SJSA1 (cell line): ENCODE measurements at regions not wholly inside any gene's neighbourhood (a gene's known extent, or its start where the extent isn't known, plus 50 kb on each side); places are given as distances from the start of the nearest gene placed in this dataset.

Experiments
- DNase-seq, 2 experiments: peaks; one replicate each; pipeline ENCODE4 v3.0.0-alpha.2; 2015 to 2020; ENCODE audit warnings: low spot score in 2 of 2, low read depth in 1 of 2
- H3K27ac ChIP-seq: fragments of 250-450 bp; sonication (Bioruptor Pico); 2 replicates; pipeline ENCODE4 v1.5.1; 2020; ENCODE audit warnings: mild to moderate bottlenecking, moderate library complexity
- H3K27me3 ChIP-seq: fragments of 250-450 bp; sonication (Bioruptor Pico); replicated peaks from 2 replicates; pipeline ENCODE4 v1.5.1; 2020; ENCODE audit warnings: mild to moderate bottlenecking, moderate library complexity
- H3K36me3 ChIP-seq: fragments of 250-450 bp; sonication (Bioruptor Pico); 2 replicates; pipeline ENCODE4 v1.5.1; 2020; ENCODE audit warnings: mild to moderate bottlenecking
- H3K4me1 ChIP-seq: fragments of 250-450 bp; sonication (Bioruptor Pico); replicated peaks from 2 replicates; pipeline ENCODE4 v1.6.1; 2021; ENCODE audit warnings: mild to moderate bottlenecking
- H3K4me3 ChIP-seq: fragments of 250-450 bp; sonication (Bioruptor Pico); 2 replicates; pipeline ENCODE4 v1.5.1; 2020; ENCODE audit warnings: mild to moderate bottlenecking
- H3K9me3 ChIP-seq: fragments of 250-450 bp; sonication (Bioruptor Pico); replicated peaks from 2 replicates; pipeline ENCODE4 v1.5.1; 2020; ENCODE audit warnings: mild to moderate bottlenecking

DNA sequence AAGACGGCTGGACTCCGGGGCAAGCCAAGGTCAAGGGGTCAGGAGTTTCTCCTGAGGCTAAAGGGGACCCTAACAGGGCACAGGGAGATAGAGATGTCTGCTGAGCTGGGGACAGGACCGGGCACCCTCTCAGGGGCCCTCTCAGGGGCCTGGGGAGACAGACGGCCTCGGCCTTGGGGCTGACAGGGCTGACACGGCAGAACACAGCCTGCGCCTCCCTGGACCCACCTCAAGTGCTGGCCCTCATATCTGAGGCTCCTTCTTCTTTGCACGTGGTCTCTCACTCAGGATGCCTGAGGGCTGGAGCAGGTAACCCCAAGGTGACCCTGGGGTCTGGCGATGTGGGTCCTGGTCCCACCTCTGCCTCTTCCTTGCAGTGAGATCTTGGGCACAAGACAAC lies 186.9 kb upstream of the TNRC6C start:
- H3K4me3 ChIP-seq, result no peak overlapping the region
- no peak overlapping the region for H3K27ac ChIP-seq
- H3K36me3 ChIP-seq, result no peaks in the 10 kb centered on the region
- H3K27me3 ChIP-seq, result peaks cover 10% of the 10 kb centered on the region
- no peaks in the 10 kb centered on the region for H3K9me3 ChIP-seq
- DNase-seq, result no peak
- H3K4me1 ChIP-seq, result no peaks in the 10 kb centered on the region

- no peak overlapping the region for H3K27ac ChIP-seq
- no peak overlapping the region for H3K4me3 ChIP-seq
- peaks cover 9% of the 10 kb centered on the region for H3K27me3 ChIP-seq
- no peaks in the 10 kb centered on the region for H3K4me1 ChIP-seq
- no peak for DNase-seq
- H3K36me3 ChIP-seq, result no peaks in the 10 kb centered on the region
- H3K9me3 ChIP-seq, result no peaks in the 10 kb centered on the region
Measured at GRCh38 chr17:77771998-77772397, 186.5 kb upstream of the TNRC6C start.

DNA sequence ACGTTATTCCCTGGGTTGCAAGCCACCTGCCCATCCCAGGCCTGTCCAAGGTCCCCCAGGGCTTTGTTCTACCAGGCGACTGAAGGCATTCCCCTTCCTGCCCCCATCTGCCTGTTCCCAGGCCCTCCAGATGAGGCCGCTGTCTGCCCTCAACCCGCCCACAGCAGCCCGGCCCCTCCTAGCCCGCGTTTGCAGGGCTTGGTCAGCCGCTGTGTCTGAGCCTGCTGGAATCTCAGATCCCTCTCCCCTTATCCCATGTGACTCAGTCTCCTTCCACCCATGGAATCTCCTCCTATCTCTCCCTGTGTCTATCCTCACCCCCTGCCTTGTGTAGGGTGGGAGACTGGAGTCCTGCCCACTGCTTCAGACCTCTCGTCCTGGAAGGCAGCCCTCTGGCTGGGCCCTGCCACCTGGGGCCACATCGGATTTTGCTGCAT lies 186.0 kb upstream of the TNRC6C start:
- Histone ChIP-seq H3K36me3 (no peaks in the 10 kb centered on the region), H3K4me1 (no peaks in the 10 kb centered on the region), H3K9me3 (no peaks in the 10 kb centered on the region), H3K4me3 (no peak overlapping the region), H3K27me3 (peaks cover 5% of the 10 kb centered on the region; the same call in 1 of the 2 replicates), H3K27ac (no peak overlapping the region)
- peak in 1 of 2 experiments; percentile 16 for DNase-seq

GRCh38 chr17:77772899-77773358 lies 185.6 kb upstream of the TNRC6C start:
- no peak for DNase-seq
- H3K27ac ChIP-seq, result no peak overlapping the region

GRCh38 chr17:77774182-77774581 lies 184.3 kb upstream of the TNRC6C start:
- Histone ChIP-seq H3K4me1 (no peaks in the 10 kb centered on the region), H3K36me3 (no peaks in the 10 kb centered on the region), H3K27me3 (no peaks in the 10 kb centered on the region), H3K27ac (no peak overlapping the region), H3K4me3 (no peak overlapping the region), H3K9me3 (no peaks in the 10 kb centered on the region)
- no peak for DNase-seq

More at GRCh38 chr17:77772899-77773358, 185.6 kb upstream of the TNRC6C start:
- Histone ChIP-seq H3K27me3 (peaks cover under 1% of the 10 kb centered on the region; the same call in 1 of the 2 replicates), H3K9me3 (no peaks in the 10 kb centered on the region), H3K4me1 (no peaks in the 10 kb centered on the region), H3K36me3 (no peaks in the 10 kb centered on the region), H3K4me3 (no peak overlapping the region)

DNA sequence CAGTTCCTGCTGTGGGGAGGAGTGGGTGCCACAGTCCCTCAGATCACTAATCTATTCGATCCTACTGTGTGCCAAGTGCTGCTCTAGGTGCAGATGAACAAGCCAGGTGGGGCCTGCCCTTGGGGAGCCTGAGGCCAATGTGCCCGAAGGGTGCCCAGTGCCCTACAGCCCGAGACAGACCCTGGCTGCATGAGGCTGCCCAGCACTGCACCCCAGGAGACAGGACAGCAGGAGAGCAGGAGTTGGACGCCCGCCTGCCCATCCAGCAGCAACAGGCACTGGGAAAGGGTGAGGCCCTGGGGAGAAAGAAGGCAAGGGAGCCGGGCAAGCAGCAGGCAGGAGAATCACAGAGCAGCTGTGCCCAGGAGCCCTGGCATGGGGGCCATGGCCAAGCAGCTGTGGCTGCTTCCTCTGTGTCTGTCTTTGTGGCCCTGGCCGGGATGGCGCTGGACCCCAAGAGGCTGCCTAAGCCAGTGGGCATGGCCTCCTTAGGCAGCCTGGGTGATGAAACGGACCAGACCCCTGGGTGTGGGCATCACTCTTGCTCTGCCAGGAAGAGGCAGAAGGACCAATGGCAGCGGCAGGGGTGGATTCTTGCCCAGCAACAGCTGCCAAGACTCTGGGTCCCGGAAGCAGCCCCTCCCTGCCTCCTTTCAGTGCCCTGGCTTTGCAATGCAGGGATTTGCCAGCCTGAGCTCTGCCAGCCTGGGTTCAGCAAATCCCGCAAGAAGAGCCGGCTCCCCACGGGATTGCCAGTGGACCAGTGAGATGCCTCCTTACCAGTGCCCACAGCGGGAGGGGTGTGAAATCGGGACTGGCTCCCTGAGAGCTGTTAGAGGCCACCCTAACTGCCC lies 179.6 kb upstream of the TNRC6C start:
- Histone ChIP-seq H3K27ac (no peak overlapping the region), H3K4me3 (no peak overlapping the region), H3K9me3 (no peaks in the 10 kb centered on the region), H3K36me3 (no peaks in the 10 kb centered on the region), H3K27me3 (peaks cover 11% of the 10 kb centered on the region), H3K4me1 (no peaks in the 10 kb centered on the region)
- DNase-seq, result no peak

- Histone ChIP-seq H3K9me3 (no peaks in the 10 kb centered on the region), H3K36me3 (no peaks in the 10 kb centered on the region), H3K27ac (no peak overlapping the region), H3K4me3 (no peak overlapping the region), H3K4me1 (no peaks in the 10 kb centered on the region), H3K27me3 (peaks cover 16% of the 10 kb centered on the region)
- no peak for DNase-seq
Measured at GRCh38 chr17:77779711-77780539, 178.6 kb upstream of the TNRC6C start.

- H3K36me3 ChIP-seq, result no peaks in the 10 kb centered on the region
- peaks cover 27% of the 10 kb centered on the region for H3K27me3 ChIP-seq
- H3K4me1 ChIP-seq, result no peaks in the 10 kb centered on the region
- no peaks in the 10 kb centered on the region for H3K9me3 ChIP-seq
- no peak overlapping the region for H3K27ac ChIP-seq
- no peak overlapping the region for H3K4me3 ChIP-seq
- no peak for DNase-seq
Measured at GRCh38 chr17:77781536-77781935, 177.0 kb upstream of the TNRC6C start.

DNA sequence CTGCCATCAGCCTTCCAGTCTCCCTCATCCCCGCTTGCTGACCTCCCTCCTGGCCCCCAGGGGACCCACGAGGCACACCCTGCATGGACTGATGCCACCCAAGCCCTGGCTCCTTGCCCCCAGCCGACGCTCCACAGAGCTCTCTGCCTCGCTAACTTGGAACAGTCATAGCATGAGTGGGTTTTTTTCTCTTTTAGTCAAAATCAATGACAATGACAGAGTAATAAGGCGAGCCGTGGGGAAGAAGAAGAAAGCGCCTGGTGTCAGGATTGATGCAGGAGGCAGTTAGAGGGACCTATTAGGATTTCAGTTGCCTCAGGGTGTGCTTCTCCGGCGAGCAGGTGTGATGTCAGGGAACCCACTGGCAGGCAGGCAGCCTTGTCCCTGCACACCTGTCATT lies 176.3 kb upstream of the TNRC6C start:
- H3K27me3 ChIP-seq, result peaks cover 33% of the 10 kb centered on the region
- no peaks in the 10 kb centered on the region for H3K36me3 ChIP-seq
- H3K4me1 ChIP-seq, result no peaks in the 10 kb centered on the region
- no peaks in the 10 kb centered on the region for H3K9me3 ChIP-seq
- DNase-seq, result no peak
- no peak overlapping the region for H3K27ac ChIP-seq
- H3K4me3 ChIP-seq, result no peak overlapping the region

GRCh38 chr17:77782611-77783010 lies 175.9 kb upstream of the TNRC6C start:
- Histone ChIP-seq H3K4me3 (no peak overlapping the region), H3K27ac (no peak overlapping the region), H3K36me3 (no peaks in the 10 kb centered on the region), H3K4me1 (no peaks in the 10 kb centered on the region), H3K27me3 (peaks cover 38% of the 10 kb centered on the region), H3K9me3 (no peaks in the 10 kb centered on the region)
- no peak for DNase-seq

DNA sequence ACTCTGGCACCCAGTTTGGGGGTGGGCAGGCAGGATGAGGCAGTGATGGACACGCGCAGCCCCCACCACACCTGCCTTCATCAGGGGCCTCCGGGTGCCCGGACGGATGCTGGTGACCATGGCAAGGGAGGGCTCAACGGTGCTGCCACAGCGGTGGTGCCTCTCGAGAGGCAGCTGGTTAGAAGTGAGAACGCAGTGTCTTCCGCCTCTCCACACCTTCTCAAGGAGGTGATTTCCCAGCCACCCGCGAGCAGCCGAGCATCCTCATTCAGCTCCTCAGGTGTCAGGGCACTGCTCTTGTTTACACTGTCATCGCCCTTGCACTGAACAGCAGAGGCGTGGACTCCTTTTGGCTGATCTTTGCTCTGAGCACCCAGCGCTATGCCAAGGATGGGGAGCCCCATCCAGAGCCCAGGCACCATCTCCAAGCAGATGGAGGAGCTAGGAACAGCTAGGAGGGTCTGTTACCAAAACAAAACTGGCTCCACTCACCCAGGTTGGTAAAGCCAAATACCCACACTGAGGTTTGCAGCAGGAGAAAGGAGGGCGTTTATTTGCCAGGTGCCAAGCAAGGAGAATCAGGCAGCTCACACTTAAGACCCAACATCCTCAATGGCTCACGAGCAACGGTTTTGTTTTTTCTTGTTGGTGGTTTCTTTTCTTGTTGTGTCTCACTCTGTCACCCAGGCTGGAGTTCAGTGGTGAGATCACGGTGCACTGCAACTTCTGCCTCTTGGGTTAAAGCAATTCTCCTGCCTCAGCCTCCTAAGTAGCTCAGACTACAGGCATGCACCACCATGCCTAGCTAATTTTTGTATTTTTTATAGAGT lies 174.3 kb upstream of the TNRC6C start:
- H3K27me3 ChIP-seq, result peaks cover 43% of the 10 kb centered on the region
- no peak for DNase-seq
- H3K9me3 ChIP-seq, result no peaks in the 10 kb centered on the region
- H3K4me3 ChIP-seq, result no peak overlapping the region
- no peaks in the 10 kb centered on the region for H3K4me1 ChIP-seq
- H3K36me3 ChIP-seq, result no peaks in the 10 kb centered on the region
- no peak overlapping the region for H3K27ac ChIP-seq

DNA sequence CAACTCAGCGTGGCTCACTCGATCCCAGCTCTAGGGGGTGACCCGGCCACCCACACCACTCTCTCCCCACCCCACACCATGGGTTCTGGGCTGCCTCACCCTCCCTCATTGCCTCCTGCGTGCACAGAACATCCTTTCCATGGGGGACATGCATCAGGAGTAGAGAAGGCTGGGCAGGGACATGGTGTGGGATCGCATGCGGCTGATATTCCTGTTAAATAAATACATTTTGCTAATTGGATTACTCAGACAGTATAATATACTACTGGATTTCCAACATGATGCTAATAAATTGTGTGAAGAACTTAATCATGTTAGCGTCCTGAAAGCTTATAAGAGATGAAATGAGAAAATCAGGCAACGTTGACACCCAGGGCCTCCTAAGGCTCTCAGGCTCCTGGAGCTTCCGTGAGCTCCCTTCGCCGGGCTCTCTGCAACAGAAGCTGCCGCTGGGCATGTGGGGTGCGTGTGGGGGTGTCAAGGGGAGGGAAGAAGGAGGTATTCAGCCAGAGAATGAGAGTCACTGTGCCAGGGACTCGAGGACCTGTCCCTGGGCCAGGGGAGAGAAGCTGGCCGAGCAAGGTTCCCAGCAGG lies 173.1 kb upstream of the TNRC6C start:
- Histone ChIP-seq H3K27ac (no peak overlapping the region), H3K4me3 (no peak overlapping the region), H3K36me3 (no peaks in the 10 kb centered on the region), H3K4me1 (no peaks in the 10 kb centered on the region), H3K9me3 (no peaks in the 10 kb centered on the region), H3K27me3 (peaks cover 39% of the 10 kb centered on the region)
- DNase-seq, result no peak

DNA sequence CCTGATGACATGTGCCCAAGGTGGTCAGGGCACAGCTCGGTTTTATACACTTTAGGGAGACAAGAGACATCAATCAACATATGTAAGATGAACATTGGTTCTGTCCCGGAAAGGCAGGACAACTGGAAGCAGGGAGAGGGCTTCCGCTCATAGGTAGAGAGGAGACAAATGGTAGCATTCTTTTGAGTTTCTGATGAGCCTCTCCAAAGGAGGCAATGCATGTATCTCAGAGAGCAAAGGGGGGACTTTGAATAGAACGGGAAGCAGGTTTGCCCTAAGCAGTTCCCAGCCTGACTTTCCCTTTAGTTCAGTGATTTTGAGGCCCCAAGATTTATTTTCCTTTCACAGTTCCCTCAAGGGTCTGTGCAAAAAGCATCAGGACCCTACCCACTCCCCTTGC lies 172.4 kb upstream of the TNRC6C start:
- Histone ChIP-seq H3K36me3 (no peaks in the 10 kb centered on the region), H3K27me3 (peaks cover 44% of the 10 kb centered on the region), H3K27ac (no peak overlapping the region), H3K4me3 (no peak overlapping the region), H3K9me3 (no peaks in the 10 kb centered on the region), H3K4me1 (no peaks in the 10 kb centered on the region)
- DNase-seq, result no peak
